Kidney glomerular epithelial cell (primary cell): ENCODE measurements at regions not wholly inside any gene's neighbourhood (a gene's known extent, or its start where the extent isn't known, plus 50 kb on each side); places are given as distances from the start of the nearest gene placed in this dataset.

ENCODE experiments used
- DNase-seq: peaks from one replicate; lab custom pipeline; 2025; lab: John Stamatoyannopoulos, UW

- no peak for DNase-seq
Observed at GRCh38 chrX:39296472-39296871, 495.2 kb downstream of the MID1IP1 start.

- DNase-seq, result no peak
Observed at GRCh38 chrX:39298821-39299220, 497.6 kb downstream of the MID1IP1 start.

- DNase-seq, result no peak
Observed at GRCh38 chrX:39299615-39300014, 498.4 kb downstream of the MID1IP1 start.

GRCh38 chrX:39301036-39301435 lies 499.8 kb downstream of the MID1IP1 start:
- DNase-seq, result no peak

GRCh38 chrX:39302838-39303237 lies 501.6 kb downstream of the MID1IP1 start:
- no peak for DNase-seq

- no peak for DNase-seq
Observed at GRCh38 chrX:39304746-39305145, 503.5 kb downstream of the MID1IP1 start.

- DNase-seq, result no peak
Observed at GRCh38 chrX:39307488-39307887, 506.2 kb downstream of the MID1IP1 start.

- DNase-seq, result no peak
Observed at GRCh38 chrX:39308126-39308525, 506.9 kb downstream of the MID1IP1 start.

- peak; percentile 29 for DNase-seq
Observed at GRCh38 chrX:39309018-39309635, 507.9 kb downstream of the MID1IP1 start.

GRCh38 chrX:39309721-39310152 lies 508.5 kb downstream of the MID1IP1 start:
- DNase-seq, result no peak

GRCh38 chrX:39310891-39311290 lies 509.6 kb downstream of the MID1IP1 start:
- no peak for DNase-seq

- no peak for DNase-seq
Observed at GRCh38 chrX:39311646-39312045, 510.4 kb downstream of the MID1IP1 start.

- DNase-seq, result no peak
Observed at GRCh38 chrX:39313146-39313545, 511.9 kb downstream of the MID1IP1 start.

GRCh38 chrX:39318506-39319343 lies 517.5 kb downstream of the MID1IP1 start:
- DNase-seq, result no peak

GRCh38 chrX:39320165-39320564 lies 518.9 kb downstream of the MID1IP1 start:
- no peak for DNase-seq

GRCh38 chrX:39322496-39322895 lies 521.2 kb downstream of the MID1IP1 start:
- no peak for DNase-seq

- DNase-seq, result no peak
Observed at GRCh38 chrX:39324233-39324930, 523.1 kb downstream of the MID1IP1 start.

- no peak for DNase-seq
Observed at GRCh38 chrX:39327255-39327654, 526.0 kb downstream of the MID1IP1 start.

- DNase-seq, result no peak
Observed at GRCh38 chrX:39327705-39328104, 526.4 kb downstream of the MID1IP1 start.

- DNase-seq, result no peak
Observed at GRCh38 chrX:39328661-39329060, 527.4 kb downstream of the MID1IP1 start.

GRCh38 chrX:39331082-39331704 lies 529.9 kb downstream of the MID1IP1 start:
- DNase-seq, result no peak

- no peak for DNase-seq
Observed at GRCh38 chrX:39333451-39333850, 532.2 kb downstream of the MID1IP1 start.
